Gastroesophageal sphincter (tissue), 3 donors: ENCODE measurements at regions not wholly inside any gene's neighbourhood (a gene's known extent, or its start where the extent isn't known, plus 50 kb on each side); places are given as distances from the start of the nearest gene placed in this dataset.

Experiments used
- CTCF ChIP-seq, 4 experiments: fragments of 200-600 bp in 2 of 4; fragments of 450-650 bp in 2 of 4; sonication (generic) in 1 of 4; IDR thresholded peaks; one replicate each; pipeline ENCODE4 v1.5.1; 2017 to 2019; ENCODE audit warnings: antibody characterized with exemption in 4 of 4, mild to moderate bottlenecking in 2 of 4, moderate library complexity in 2 of 4
- POLR2AphosphoS5 ChIP-seq: sonication (generic); formaldehyde crosslinking; IDR thresholded peaks from one replicate; pipeline ENCODE4 v1.6.1; 2017; ENCODE audit warnings: antibody characterized with exemption

- no peak for TF ChIP-seq CTCF (IDR thresholded peaks at IDR 0.05)
- TF ChIP-seq POLR2AphosphoS5 = no peak
Observed at GRCh38 chr21:38671773-38672172, 134.0 kb upstream of the ETS2 start.
